Neural cell (in vitro differentiated cells): ENCODE measurements at regions not wholly inside any gene's neighbourhood (a gene's known extent, or its start where the extent isn't known, plus 50 kb on each side); places are given as distances from the start of the nearest gene placed in this dataset.

ENCODE experiments used
- EP300 ChIP-seq: fragments of 450-650 bp; conservative IDR thresholded peaks from 2 replicates; pipeline ENCODE4 v1.6.1; 2014; ENCODE audit warnings: antibody characterized with exemption, mild to moderate bottlenecking, moderate library complexity; ENCODE audit not compliant: poor library complexity, severe bottlenecking
- EZH2 ChIP-seq: fragments of 200-600, 300-800 bp; shearing (Covaris generic), sonication (generic); IDR thresholded peaks from 2 replicates; pipeline ENCODE4 v1.6.1; 2014; ENCODE audit warnings: antibody characterized with exemption, low read length, borderline replicate concordance, mild to moderate bottlenecking; ENCODE audit not compliant: insufficient read depth, poor library complexity, severe bottlenecking
- POLR2AphosphoS5 ChIP-seq: IDR thresholded peaks from 2 replicates; pipeline ENCODE4 v1.6.1; 2012
- SMC3 ChIP-seq: fragments of 450-650 bp; conservative IDR thresholded peaks from 2 replicates; pipeline ENCODE4 v1.6.1; 2014; ENCODE audit warnings: antibody characterized with exemption, mild to moderate bottlenecking, moderate library complexity; ENCODE audit not compliant: poor library complexity
- TAF1 ChIP-seq: IDR thresholded peaks from 2 replicates; pipeline ENCODE4 v1.6.1; 2012; ENCODE audit warnings: low read depth
- TF ChIP-seq, protein P1 (sequence below): fragments of 450-650 bp; IDR thresholded peaks from 2 replicates; pipeline ENCODE4 v1.5.1; 2014; ENCODE audit warnings: antibody characterized with exemption, mild to moderate bottlenecking, moderate library complexity; ENCODE audit not compliant: poor library complexity, severe bottlenecking

DNA sequence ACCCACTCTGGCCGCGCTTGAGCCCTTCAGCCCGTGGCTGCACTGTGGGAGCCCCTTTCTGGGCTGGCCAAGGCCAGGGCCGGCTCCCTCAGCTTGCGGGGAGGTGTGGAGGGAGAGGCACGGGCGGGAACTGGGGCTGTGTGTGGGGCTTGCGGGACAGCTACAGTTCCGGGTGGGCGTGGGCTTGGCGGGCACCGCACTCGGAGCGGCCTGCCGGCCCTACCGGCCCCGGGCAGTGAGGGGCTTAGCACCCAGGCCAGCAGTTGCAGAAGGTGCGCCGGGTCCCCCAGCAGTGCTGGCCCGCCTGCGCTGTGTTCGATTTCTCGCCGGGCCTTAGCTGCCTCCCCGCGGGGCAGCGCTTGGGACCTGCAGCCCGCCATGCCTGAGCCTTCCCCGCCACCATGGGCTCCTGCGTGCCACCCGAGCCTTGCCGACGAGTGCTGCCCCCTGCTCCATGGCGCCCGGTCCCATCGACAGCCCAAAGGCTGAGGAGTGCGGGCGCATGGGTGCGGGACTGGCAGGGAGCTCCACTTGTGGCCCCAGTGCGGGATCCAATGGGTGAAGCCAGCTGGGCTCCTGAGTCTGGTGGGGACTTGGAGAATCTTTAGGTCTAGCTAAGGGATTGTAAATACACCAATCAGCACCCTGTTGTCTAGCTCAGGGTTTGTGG lies 173.7 kb upstream of the FIGN start:
- TF ChIP-seq, protein P1, sequence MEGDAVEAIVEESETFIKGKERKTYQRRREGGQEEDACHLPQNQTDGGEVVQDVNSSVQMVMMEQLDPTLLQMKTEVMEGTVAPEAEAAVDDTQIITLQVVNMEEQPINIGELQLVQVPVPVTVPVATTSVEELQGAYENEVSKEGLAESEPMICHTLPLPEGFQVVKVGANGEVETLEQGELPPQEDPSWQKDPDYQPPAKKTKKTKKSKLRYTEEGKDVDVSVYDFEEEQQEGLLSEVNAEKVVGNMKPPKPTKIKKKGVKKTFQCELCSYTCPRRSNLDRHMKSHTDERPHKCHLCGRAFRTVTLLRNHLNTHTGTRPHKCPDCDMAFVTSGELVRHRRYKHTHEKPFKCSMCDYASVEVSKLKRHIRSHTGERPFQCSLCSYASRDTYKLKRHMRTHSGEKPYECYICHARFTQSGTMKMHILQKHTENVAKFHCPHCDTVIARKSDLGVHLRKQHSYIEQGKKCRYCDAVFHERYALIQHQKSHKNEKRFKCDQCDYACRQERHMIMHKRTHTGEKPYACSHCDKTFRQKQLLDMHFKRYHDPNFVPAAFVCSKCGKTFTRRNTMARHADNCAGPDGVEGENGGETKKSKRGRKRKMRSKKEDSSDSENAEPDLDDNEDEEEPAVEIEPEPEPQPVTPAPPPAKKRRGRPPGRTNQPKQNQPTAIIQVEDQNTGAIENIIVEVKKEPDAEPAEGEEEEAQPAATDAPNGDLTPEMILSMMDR, result no peak
- TF ChIP-seq EP300 (no peak), TAF1 (no peak), POLR2AphosphoS5 (no peak), SMC3 (no peak), EZH2 (no peak)
